Endothelial cell of umbilical vein (primary cell): ENCODE measurements at regions not wholly inside any gene's neighbourhood (a gene's known extent, or its start where the extent isn't known, plus 50 kb on each side); places are given as distances from the start of the nearest gene placed in this dataset.
A peak's percentile ranks its signal among the peaks of the same experiment; 100 is the strongest.

Experiments
- BruUV-seq: library from RNA; stranded (reverse); fragments of 400-500 nt; replicated peaks from 2 replicates; lab custom pipeline; 2021; lab: Mats Ljungman, UMichigan
- CTCF ChIA-PET: fragments of 300-600, 350-600 bp; sonication (Branson Sonifier 250); formaldehyde crosslinking; loops from one replicate; lab custom pipeline; 2021; ENCODE audit warnings: antibody characterized with exemption, inconsistent platforms; lab: Charles Lee
- POLR2A ChIA-PET: fragments of 300-600, 350-600 bp; sonication (Branson Sonifier 250); formaldehyde crosslinking; loops from one replicate; lab custom pipeline; 2021; ENCODE audit warnings: antibody characterized with exemption, inconsistent platforms; lab: Charles Lee
- DNase-seq: peaks from one replicate; pipeline ENCODE4 v3.0.0-alpha.2; 2011; ENCODE audit warnings: low read depth, low spot score
- FAIRE-seq: peaks from 2 replicates; lab custom pipeline; 2011; peaks lifted over from hg19 to GRCh38; lab: Jason Lieb, UNC
- H2AFZ ChIP-seq: 2 replicates; pipeline ENCODE4 v1.6.0; 2012; ENCODE audit warnings: low read depth, low read length, control low read depth, inconsistent platforms
- H3K27ac ChIP-seq: 2 replicates; pipeline ENCODE4 v1.5.1; 2011; ENCODE audit warnings: low read depth, mild to moderate bottlenecking, control low read depth, low read length, moderate library complexity; ENCODE audit not compliant: insufficient read depth
- H3K27me3 ChIP-seq, 2 experiments: 2 replicates each; pipeline versions ENCODE4 v1.6.0 to v1.6.1; 2011; ENCODE audit warnings: low read length in 2 of 2, mixed read lengths in 1 of 2; ENCODE audit not compliant: control insufficient read depth in 2 of 2, insufficient read depth in 2 of 2
- H3K36me3 ChIP-seq, 2 experiments: 2 replicates in 1 of 2; 3 replicates in 1 of 2; pipeline ENCODE4 v1.5.1; 2011; ENCODE audit warnings: low read length in 2 of 2, mild to moderate bottlenecking in 1 of 2, moderate library complexity in 1 of 2; ENCODE audit not compliant: control insufficient read depth in 2 of 2, insufficient read depth in 2 of 2; ENCODE audit errors: extremely low read depth in 1 of 2
- H3K4me1 ChIP-seq: 3 replicates; pipeline ENCODE4 v1.5.1; 2011; ENCODE audit warnings: mild to moderate bottlenecking, low read length; ENCODE audit not compliant: control insufficient read depth, insufficient read depth; ENCODE audit errors: extremely low read depth
- H3K4me2 ChIP-seq: 2 replicates; pipeline ENCODE4 v1.6.1; 2011; ENCODE audit warnings: low read length, control low read depth, mixed read lengths; ENCODE audit not compliant: insufficient read depth
- H3K4me3 ChIP-seq, 3 experiments: fragments of 200-600 bp in 1 of 3; sonication (generic), shearing (Covaris generic) in 1 of 3; replicated peaks in 1 of 3; 2 replicates each; pipeline ENCODE4 v1.5.1; 2011 to 2016; ENCODE audit warnings: control low read depth in 3 of 3, low read length in 3 of 3, mild to moderate bottlenecking in 2 of 3, inconsistent platforms in 1 of 3, low read depth in 1 of 3, moderate library complexity in 1 of 3; ENCODE audit not compliant: insufficient read depth in 1 of 3
- H3K79me2 ChIP-seq: 2 replicates; pipeline ENCODE4 v1.6.0; 2012; ENCODE audit warnings: low read length, inconsistent platforms; ENCODE audit not compliant: control insufficient read depth, insufficient read depth
- H3K9ac ChIP-seq: replicated peaks from 2 replicates; pipeline ENCODE3; 2011; ENCODE audit warnings: low read length, control low read depth; ENCODE audit not compliant: insufficient read depth; ENCODE audit errors: extremely low read depth
- H3K9me1 ChIP-seq: replicated peaks from 3 replicates; pipeline ENCODE4 v1.6.0; 2011; ENCODE audit warnings: mild to moderate bottlenecking, low read length; ENCODE audit not compliant: control insufficient read depth, insufficient read depth; ENCODE audit errors: extremely low read depth
- H3K9me3 ChIP-seq: replicated peaks from 2 replicates; pipeline ENCODE4 v1.5.1; 2012; ENCODE audit warnings: low read length, inconsistent platforms; ENCODE audit not compliant: control insufficient read depth, insufficient read depth
- H4K20me1 ChIP-seq: replicated peaks from 2 replicates; pipeline ENCODE3; 2011; ENCODE audit warnings: mild to moderate bottlenecking, low read length; ENCODE audit not compliant: control insufficient read depth, insufficient read depth; ENCODE audit errors: extremely low read depth
- FOS ChIP-seq: IDR thresholded peaks from 2 replicates; pipeline ENCODE4 v1.6.1; 2011; ENCODE audit warnings: mild to moderate bottlenecking, low read length, moderate library complexity, borderline replicate concordance; ENCODE audit not compliant: insufficient read depth
- GATA2 ChIP-seq: IDR thresholded peaks from 2 replicates; pipeline ENCODE4 v1.7.0; 2011; ENCODE audit warnings: low read depth, mild to moderate bottlenecking, moderate library complexity, mixed read lengths, low read length; ENCODE audit not compliant: insufficient read length, insufficient read depth
- JUN ChIP-seq: IDR thresholded peaks from 2 replicates; pipeline ENCODE4 v1.6.1; 2011; ENCODE audit warnings: borderline replicate concordance, low read depth; ENCODE audit not compliant: insufficient read length, insufficient read depth
- MYC ChIP-seq: IDR thresholded peaks from one replicate; pipeline ENCODE4 v1.6.1; 2011; ENCODE audit warnings: mild to moderate bottlenecking, low read depth, low read length
- POLR2A ChIP-seq: IDR thresholded peaks from 2 replicates; pipeline ENCODE4 v1.6.1; 2012; ENCODE audit warnings: low read depth, mild to moderate bottlenecking, control low read depth, low read length
- POLR2AphosphoS5 ChIP-seq: IDR thresholded peaks from 2 replicates; pipeline ENCODE4 v1.6.1; 2012; ENCODE audit warnings: low read depth, mild to moderate bottlenecking, control low read depth, low read length, moderate library complexity; ENCODE audit not compliant: insufficient read depth
- dilution Hi-C: fragments of 300-500 bp; cut with MboI; formaldehyde crosslinking; loops from one replicate; pipeline ENCODE4 v1.15.0; 2019; ENCODE audit warnings: low sequenced_read_pairs; ENCODE audit not compliant: extremely low pct_ligation_motif_present
- intact Hi-C: fragments of 100-400 bp; cut with micrococcal nuclease; formaldehyde crosslinking; loops from one replicate; pipeline ENCODE4 v1.10.0; 2022

DNA sequence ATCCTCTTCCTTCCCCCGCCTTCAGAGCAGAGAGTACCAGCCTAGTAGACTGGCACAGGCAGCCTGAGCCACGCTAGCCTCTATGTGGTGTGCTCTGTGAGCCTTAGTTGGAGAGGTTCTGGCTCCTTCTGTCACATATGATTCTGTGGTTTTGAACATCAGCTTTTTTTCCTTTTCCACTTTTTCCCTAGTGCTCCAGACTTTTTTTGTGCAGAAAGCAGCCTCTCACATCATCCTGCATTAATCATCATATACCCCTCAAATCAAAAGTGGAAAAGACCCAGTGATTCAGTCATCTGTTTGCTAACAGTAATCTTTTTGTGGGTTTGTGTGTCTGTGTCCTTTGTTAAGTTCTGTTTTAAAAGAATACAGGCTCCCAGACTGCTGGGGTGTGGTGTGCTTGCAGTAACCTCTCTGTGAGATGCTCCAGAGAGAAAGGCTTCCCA is 663.9 kb upstream of the RGMB start:
- Histone ChIP-seq H3K9me3 (no peaks in the 10 kb centered on the region), H3K9ac (peak overlapping the region; percentile 65), H4K20me1 (no peaks in the 10 kb centered on the region), H3K27me3 (no peaks in the 10 kb centered on the region), H3K27ac (peak overlapping the region; percentile 97), H3K4me1 (peaks cover 40% of the 10 kb centered on the region), H3K36me3 (no peaks in the 10 kb centered on the region), H3K4me3 (no peak overlapping the region), H3K79me2 (no peaks in the 10 kb centered on the region), H2AFZ (peak overlapping the region; percentile 88), H3K4me2 (peak overlapping the region; percentile 64), H3K9me1 (no peaks in the 10 kb centered on the region)
- DNase-seq (peak; percentile 47), FAIRE-seq (no peak)
- dilution Hi-C loops: no loop called here
- no TSS peak for BruUV-seq
- POLR2A ChIA-PET: no interaction called here
- TF ChIP-seq MYC: no peak
- TF ChIP-seq JUN: no peak
- TF ChIP-seq POLR2A: no peak
- no peak for TF ChIP-seq GATA2
- TF ChIP-seq FOS: peak; percentile 60
- TF ChIP-seq POLR2AphosphoS5: no peak
- CTCF ChIA-PET: interaction anchor here (1.0 to 2.1 kb wide), 4 partner anchors 10 to 659 kb away, joined by 4 to 13 read pairs (median 8); no protein-coding TSS in a partner anchor
- intact Hi-C loops: loop anchor here (2.0 to 5.0 kb wide), 2 partner anchors 271 to 663 kb away; partner anchors contain the start of gene RGMB

DNA sequence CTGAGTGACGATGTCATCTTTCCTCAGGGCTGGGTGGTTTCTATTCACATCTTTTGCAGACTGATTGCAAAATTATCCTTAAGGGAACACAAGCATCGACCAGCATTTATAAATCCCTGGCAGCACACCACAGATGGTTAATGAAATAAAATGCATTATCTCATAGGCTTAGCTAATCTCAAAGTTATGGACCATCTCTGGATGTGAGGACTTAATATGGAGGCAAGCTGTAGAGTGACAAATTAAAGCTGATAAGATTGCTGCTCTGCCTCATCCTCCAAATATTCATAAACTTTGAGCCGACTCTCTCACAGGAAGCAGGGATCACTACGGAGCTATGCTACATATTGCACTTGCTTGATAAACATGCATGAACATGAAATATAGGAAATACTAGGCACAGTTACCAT is 663.2 kb upstream of the RGMB start:
- no peaks in the 10 kb centered on the region for H3K9me1 ChIP-seq
- ChIA-PET POLR2A (interaction anchor here (1.0 kb wide), 1 partner anchor 11 kb away, joined by 3 read pairs; no protein-coding TSS in a partner anchor), CTCF (interaction anchor here (0.7 to 1.6 kb wide), 11 partner anchors 10 to 879 kb away, joined by 3 to 7 read pairs (median 4); no protein-coding TSS in a partner anchor)
- no peak overlapping the region for H3K9ac ChIP-seq
- H3K4me3 ChIP-seq: no peak overlapping the region
- H4K20me1 ChIP-seq: no peaks in the 10 kb centered on the region
- no TSS peak for BruUV-seq
- H3K9me3 ChIP-seq: no peaks in the 10 kb centered on the region
- no peaks in the 10 kb centered on the region for H3K27me3 ChIP-seq
- peaks cover 40% of the 10 kb centered on the region for H3K4me1 ChIP-seq
- DNase-seq: peak; percentile 64
- no peak for FAIRE-seq
- peak overlapping the region; percentile 72 for H2AFZ ChIP-seq
- intact Hi-C loops (no loop called here), dilution Hi-C loops (no loop called here)
- no peaks in the 10 kb centered on the region for H3K79me2 ChIP-seq
- peak overlapping the region; percentile 97 for H3K27ac ChIP-seq
- peak; percentile 78 for TF ChIP-seq GATA2
- peak; percentile 43 for TF ChIP-seq FOS
- no peak for TF ChIP-seq POLR2A
- no peaks in the 10 kb centered on the region for H3K36me3 ChIP-seq
- H3K4me2 ChIP-seq: peak overlapping the region; percentile 32
